ENCODE measurements at regions not wholly inside any gene's neighbourhood (a gene's known extent, or its start where the extent isn't known, plus 50 kb on each side); places are given as distances from the start of the nearest gene placed in this dataset.

DNA sequence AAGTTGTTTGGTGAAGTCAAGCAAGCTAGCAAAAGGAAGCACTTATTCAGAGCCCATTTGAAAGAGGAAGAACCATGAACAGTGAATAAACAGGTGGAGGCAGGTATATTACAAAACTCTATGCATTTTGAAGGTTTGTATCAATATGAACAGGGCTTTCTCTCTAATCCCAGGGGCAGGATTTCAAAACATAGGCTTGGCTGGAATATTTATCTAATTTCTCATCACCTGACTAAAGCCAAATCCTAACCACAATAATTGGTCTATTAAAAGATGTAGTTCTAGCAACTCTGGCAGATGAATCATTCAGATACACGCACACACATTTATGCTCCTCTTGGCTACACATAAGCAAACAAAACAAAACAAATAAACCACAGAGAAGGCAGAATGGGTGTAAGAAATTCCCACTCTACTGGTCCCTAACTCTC is 554.4 kb downstream of the INHBA start:
- no peak for TF ChIP-seq EZH2phosphoT487 (conservative IDR thresholded peaks at IDR 0.05; ENCODE audit: low read length)
- TF ChIP-seq, protein P1, sequence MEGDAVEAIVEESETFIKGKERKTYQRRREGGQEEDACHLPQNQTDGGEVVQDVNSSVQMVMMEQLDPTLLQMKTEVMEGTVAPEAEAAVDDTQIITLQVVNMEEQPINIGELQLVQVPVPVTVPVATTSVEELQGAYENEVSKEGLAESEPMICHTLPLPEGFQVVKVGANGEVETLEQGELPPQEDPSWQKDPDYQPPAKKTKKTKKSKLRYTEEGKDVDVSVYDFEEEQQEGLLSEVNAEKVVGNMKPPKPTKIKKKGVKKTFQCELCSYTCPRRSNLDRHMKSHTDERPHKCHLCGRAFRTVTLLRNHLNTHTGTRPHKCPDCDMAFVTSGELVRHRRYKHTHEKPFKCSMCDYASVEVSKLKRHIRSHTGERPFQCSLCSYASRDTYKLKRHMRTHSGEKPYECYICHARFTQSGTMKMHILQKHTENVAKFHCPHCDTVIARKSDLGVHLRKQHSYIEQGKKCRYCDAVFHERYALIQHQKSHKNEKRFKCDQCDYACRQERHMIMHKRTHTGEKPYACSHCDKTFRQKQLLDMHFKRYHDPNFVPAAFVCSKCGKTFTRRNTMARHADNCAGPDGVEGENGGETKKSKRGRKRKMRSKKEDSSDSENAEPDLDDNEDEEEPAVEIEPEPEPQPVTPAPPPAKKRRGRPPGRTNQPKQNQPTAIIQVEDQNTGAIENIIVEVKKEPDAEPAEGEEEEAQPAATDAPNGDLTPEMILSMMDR (IDR thresholded peaks at IDR 0.05; ENCODE audit: insufficient read depth, low read length, poor library complexity, severe bottlenecking), result no peak

All from SU-DHL-6 (cell line).